Aorta (tissue), 5 donors: ENCODE measurements at regions not wholly inside any gene's neighbourhood (a gene's known extent, or its start where the extent isn't known, plus 50 kb on each side); places are given as distances from the start of the nearest gene placed in this dataset.

Experiments
- ATAC-seq: fragments of 200-7000 bp; cut with Tn5 transposase; one replicate; pipeline ENCODE4 v1.9.1; 2022; ENCODE audit warnings: moderate library complexity; ENCODE audit not compliant: low FRiP score
- DNase-seq, 2 donors: peaks; one replicate each; pipeline ENCODE4 v3.0.0-alpha.2; 2020
- H3K27ac ChIP-seq, 2 donors: one replicate each; pipeline ENCODE4 v1.5.1; 2013; ENCODE audit warnings: low read length in 2 of 2, mild to moderate bottlenecking in 2 of 2, moderate library complexity in 2 of 2, control low read depth in 1 of 2, inconsistent platforms in 1 of 2, low read depth in 1 of 2
- H3K27me3 ChIP-seq, 2 donors: one replicate each; pipeline ENCODE4 v1.6.1; 2013; ENCODE audit warnings: control low read depth in 1 of 2, low read length in 1 of 2, mild to moderate bottlenecking in 1 of 2, moderate library complexity in 1 of 2; ENCODE audit not compliant: insufficient read depth in 2 of 2, control insufficient read depth in 1 of 2
- H3K36me3 ChIP-seq, 2 donors: one replicate each; pipeline ENCODE4 v1.6.1; 2013; ENCODE audit warnings: control low read depth in 1 of 2, low read length in 1 of 2, mild to moderate bottlenecking in 1 of 2; ENCODE audit not compliant: insufficient read depth in 2 of 2, control insufficient read depth in 1 of 2
- H3K4me1 ChIP-seq, 2 donors: one replicate each; pipeline ENCODE4 v1.6.1; 2013; ENCODE audit warnings: low read length in 2 of 2, control low read depth in 1 of 2, mild to moderate bottlenecking in 1 of 2, moderate library complexity in 1 of 2; ENCODE audit not compliant: insufficient read depth in 2 of 2, control insufficient read depth in 1 of 2
- H3K4me3 ChIP-seq, 2 donors: one replicate each; pipeline ENCODE4 v1.5.1; 2013; ENCODE audit warnings: low read length in 2 of 2, control low read depth in 1 of 2, mild to moderate bottlenecking in 1 of 2
- H3K9me3 ChIP-seq: one replicate; pipeline ENCODE4 v1.6.1; 2013; ENCODE audit warnings: mild to moderate bottlenecking, low read length; ENCODE audit not compliant: control insufficient read depth
- WGBS, 2 donors: extraction: QIAGEN DNeasy Blood & Tissue Kit; methylation state at CpG; one replicate each; pipeline ENCODE4 v1.1.7; 2013; 5-methylcytosine and 5-hydroxymethylcytosine counted together
- intact Hi-C, 2 donors: fragments of 100-400 bp; cut with DNase I; formaldehyde crosslinking; loops; one replicate each; pipeline versions ENCODE4 v1.14.2 to v1.15.0; 2022
- donor health status: healthy with polysubstance abuse.
- donor health status: Bipolar disorder and iron deficiency.
- donor health status: DM: no; HTN: no; CAD: no.
- donor health status: DM: no; HTN: no; CAD: no.
- donor health status: DM: yes; HTN: yes; CAD: no.

- H3K36me3 ChIP-seq, result no peaks in the 10 kb centered on the region
- 83 to 91% methylated on average over 1 of the region's 1 CpG for WGBS, 2 donors
- H3K27ac ChIP-seq, result no peak overlapping the region
- H3K27me3 ChIP-seq, result no peaks in the 10 kb centered on the region
- H3K9me3 ChIP-seq, result no peaks in the 10 kb centered on the region
- H3K4me3 ChIP-seq, result no peak overlapping the region
- no peak for ATAC-seq
- intact Hi-C loops, result no loop called here
- H3K4me1 ChIP-seq, result no peaks in the 10 kb centered on the region
- DNase-seq, result no peak
These were observed 547.3 kb upstream of the LRRC4C start for GRCh38 chr11:42006766-42007165.

DNA sequence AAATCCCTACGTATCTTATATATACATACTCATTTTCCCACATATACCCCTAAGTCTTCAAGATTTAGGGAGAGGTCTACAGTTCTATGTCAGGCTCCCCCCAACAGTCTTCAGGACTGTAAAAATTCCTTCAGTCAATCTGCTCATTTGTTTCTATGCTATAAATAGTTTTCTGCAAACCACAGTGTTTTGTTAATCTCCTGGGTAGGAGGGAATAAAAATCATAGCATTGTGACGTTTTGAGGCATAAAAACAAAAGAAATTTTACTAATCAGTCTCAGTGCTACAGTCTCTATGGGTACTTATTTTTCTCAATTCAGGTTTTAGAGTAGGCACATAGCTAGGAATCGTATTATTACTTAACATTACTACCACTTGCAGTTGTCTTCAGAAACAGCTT is 552.8 kb upstream of the LRRC4C start:
- Histone ChIP-seq H3K4me3 (no peak overlapping the region), H3K27me3 (no peaks in the 10 kb centered on the region), H3K27ac (no peak overlapping the region), H3K4me1 (no peaks in the 10 kb centered on the region), H3K36me3 (no peaks in the 10 kb centered on the region), H3K9me3 (peaks cover 1% of the 10 kb centered on the region)
- WGBS, 2 donors, result 41 to 49% methylated on average over 3 of the region's 3 CpGs
- ATAC-seq, result no peak
- no peak for DNase-seq
- intact Hi-C loops, result loop anchor here in 1 of 2 donors (10.0 kb wide), 1 partner anchor 57 kb away; no protein-coding TSS in a partner anchor

GRCh38 chr11:42013656-42014201 is 554.3 kb upstream of the LRRC4C start:
- Histone ChIP-seq H3K36me3 (no peaks in the 10 kb centered on the region), H3K4me3 (no peak overlapping the region), H3K9me3 (peaks cover 1% of the 10 kb centered on the region), H3K27me3 (no peaks in the 10 kb centered on the region), H3K4me1 (no peaks in the 10 kb centered on the region), H3K27ac (no peak overlapping the region)
- no peak for ATAC-seq
- no peak for DNase-seq
- WGBS, 2 donors, result 93 to 95% methylated on average over 6 of the region's 6 CpGs
- intact Hi-C loops, result loop anchor here in 1 of 2 donors (10.0 kb wide), 1 partner anchor 59 kb away; no protein-coding TSS in a partner anchor

- H3K9me3 ChIP-seq, result no peaks in the 10 kb centered on the region
- intact Hi-C loops, result no loop called here
- H3K4me1 ChIP-seq, result no peaks in the 10 kb centered on the region
- WGBS, 2 donors, result 41 to 47% methylated on average over 2 of the region's 2 CpGs
- H3K36me3 ChIP-seq, result no peaks in the 10 kb centered on the region
- no peak overlapping the region for H3K27ac ChIP-seq
- no peaks in the 10 kb centered on the region for H3K27me3 ChIP-seq
- ATAC-seq (no peak), DNase-seq (no peak)
- H3K4me3 ChIP-seq, result no peak overlapping the region
These were observed 562.5 kb upstream of the LRRC4C start for GRCh38 chr11:42021911-42022310.

DNA sequence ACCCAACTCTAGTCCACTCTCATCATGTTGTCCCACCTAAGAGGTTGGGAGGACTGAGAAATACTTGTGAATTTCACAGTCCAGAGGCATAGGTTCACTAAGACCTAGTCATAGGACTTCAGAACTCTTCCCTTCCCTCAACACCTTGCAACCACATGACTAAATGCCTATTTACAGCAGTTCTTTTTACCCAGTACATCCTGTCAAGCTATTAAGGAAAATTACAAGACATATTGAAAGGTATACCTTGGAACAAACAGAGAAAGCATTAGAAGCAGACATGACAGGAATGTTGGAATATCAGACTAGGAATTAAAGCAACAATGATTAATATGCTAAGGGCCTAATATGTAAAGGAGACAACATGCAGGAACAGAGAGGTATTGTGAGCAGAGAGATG is 563.8 kb upstream of the LRRC4C start:
- ATAC-seq (no peak), DNase-seq (no peak)
- no peaks in the 10 kb centered on the region for H3K27me3 ChIP-seq
- no peak overlapping the region for H3K4me3 ChIP-seq
- intact Hi-C loops, result no loop called here
- H3K36me3 ChIP-seq, result no peaks in the 10 kb centered on the region
- no peaks in the 10 kb centered on the region for H3K4me1 ChIP-seq
- H3K9me3 ChIP-seq, result no peaks in the 10 kb centered on the region
- no peak overlapping the region for H3K27ac ChIP-seq

DNA sequence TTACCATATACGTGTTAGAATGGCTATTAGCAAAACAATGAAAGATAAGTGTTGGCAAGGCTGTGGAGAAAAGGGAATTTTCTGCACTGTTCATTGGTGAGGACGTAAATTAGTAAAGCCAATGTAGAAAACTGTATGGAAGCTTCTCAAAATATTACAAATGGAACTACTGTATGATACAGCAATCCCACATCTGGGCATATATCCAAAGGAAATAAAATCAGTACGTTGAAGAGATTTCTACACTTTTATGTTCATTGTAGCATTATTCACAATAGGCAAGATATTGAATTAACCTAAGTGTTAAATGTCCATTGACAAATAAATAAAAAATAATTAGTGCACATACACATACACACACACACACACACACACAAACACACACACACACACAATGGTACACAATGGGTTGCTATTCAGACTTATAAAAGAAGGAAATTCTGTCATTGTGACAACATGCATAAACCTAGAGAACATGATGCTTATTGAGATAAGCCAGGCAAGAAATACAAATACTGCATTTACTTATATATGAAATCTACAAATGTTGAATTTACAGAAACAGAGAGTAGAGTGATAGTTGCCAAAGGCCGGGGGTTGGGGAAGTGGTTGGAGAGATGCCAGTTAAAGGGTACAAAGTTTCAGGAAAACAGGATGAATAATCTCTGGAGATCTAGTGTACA is 565.8 kb upstream of the LRRC4C start:
- Histone ChIP-seq H3K4me1 (no peaks in the 10 kb centered on the region), H3K27ac (no peak overlapping the region), H3K27me3 (no peaks in the 10 kb centered on the region), H3K36me3 (no peaks in the 10 kb centered on the region), H3K4me3 (no peak overlapping the region), H3K9me3 (no peaks in the 10 kb centered on the region)
- DNase-seq (no peak), ATAC-seq (no peak)
- WGBS, 2 donors, result 26 to 31% methylated on average over 4 of the region's 4 CpGs
- intact Hi-C loops, result no loop called here

DNA sequence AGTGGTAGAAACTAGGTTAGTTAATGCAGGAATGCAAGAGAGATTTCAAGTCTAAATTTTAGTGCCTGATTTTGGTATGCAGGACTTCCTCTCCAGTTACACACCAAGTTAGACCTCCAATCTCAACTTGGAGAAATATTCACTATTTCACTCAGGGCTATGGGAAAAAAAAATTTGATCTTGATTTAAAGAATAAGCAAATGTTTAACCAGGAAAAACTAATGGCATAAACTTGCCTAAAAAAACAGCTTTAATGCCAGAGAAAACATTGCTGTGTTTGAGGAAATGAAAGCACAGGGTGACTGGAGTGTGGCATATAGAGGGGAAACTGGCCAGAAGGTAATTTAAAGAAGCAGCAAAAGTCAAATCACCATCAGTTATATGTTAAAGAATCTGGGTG is 575.4 kb upstream of the LRRC4C start:
- no peaks in the 10 kb centered on the region for H3K4me1 ChIP-seq
- H3K9me3 ChIP-seq, result peaks cover 2% of the 10 kb centered on the region
- DNase-seq, result no peak
- no peak for ATAC-seq
- no peaks in the 10 kb centered on the region for H3K36me3 ChIP-seq
- intact Hi-C loops, result loop anchor here in 1 of 2 donors (10.0 kb wide), 1 partner anchor 60 kb away; no protein-coding TSS in a partner anchor
- no peaks in the 10 kb centered on the region for H3K27me3 ChIP-seq
- H3K27ac ChIP-seq, result no peak overlapping the region
- no peak overlapping the region for H3K4me3 ChIP-seq

GRCh38 chr11:42036201-42036600 is 576.7 kb upstream of the LRRC4C start:
- Histone ChIP-seq H3K36me3 (no peaks in the 10 kb centered on the region), H3K9me3 (peaks cover 2% of the 10 kb centered on the region), H3K4me3 (no peak overlapping the region), H3K27me3 (no peaks in the 10 kb centered on the region), H3K4me1 (no peaks in the 10 kb centered on the region), H3K27ac (no peak overlapping the region)
- ATAC-seq (no peak), DNase-seq (no peak)
- intact Hi-C loops, result loop anchor here in 1 of 2 donors (10.0 kb wide), 1 partner anchor 59 kb away; no protein-coding TSS in a partner anchor
- WGBS, 2 donors, result 72 to 83% methylated on average over 2 of the region's 2 CpGs

GRCh38 chr11:42043312-42043711 is 583.9 kb upstream of the LRRC4C start:
- no peaks in the 10 kb centered on the region for H3K9me3 ChIP-seq
- intact Hi-C loops, result no loop called here
- no peaks in the 10 kb centered on the region for H3K4me1 ChIP-seq
- no peaks in the 10 kb centered on the region for H3K27me3 ChIP-seq
- DNase-seq (no peak), ATAC-seq (no peak)
- no peaks in the 10 kb centered on the region for H3K36me3 ChIP-seq
- no peak overlapping the region for H3K4me3 ChIP-seq
- no peak overlapping the region for H3K27ac ChIP-seq
